ENCODE measurements at regions not wholly inside any gene's neighbourhood (a gene's known extent, or its start where the extent isn't known, plus 50 kb on each side); places are given as distances from the start of the nearest gene placed in this dataset.
"Not testable (repeated sequence)": the region's sequence is repeated elsewhere in the genome, so short reads cannot be mapped to it uniquely, and the experiment has no call there.

DNA sequence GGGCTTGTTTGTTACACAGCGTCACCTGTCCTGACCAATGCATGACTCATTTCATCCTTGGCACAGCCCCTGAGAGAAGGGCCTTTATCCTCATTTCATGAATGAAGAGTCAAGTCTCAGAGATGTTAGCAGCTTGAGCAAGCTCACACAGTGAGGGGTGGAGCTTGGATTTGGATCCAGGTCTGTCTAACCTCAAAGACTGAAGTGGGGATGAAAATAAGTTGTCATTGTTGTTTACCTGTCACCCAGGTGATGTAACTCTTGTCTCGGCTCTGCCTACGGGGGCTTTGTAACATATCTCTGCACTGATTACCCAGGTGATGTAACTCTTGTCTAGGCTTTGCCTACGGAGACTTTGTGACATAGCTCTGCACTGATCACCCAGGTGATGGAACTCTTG, 4218.2 kb upstream of the OR11H1 start:
- H4K20me1 ChIP-seq (replicated peaks in 1 of 2; ENCODE audit: control insufficient read depth in 1 of 2, insufficient read depth in 2 of 2, low read length in 2 of 2); H3K23ac ChIP-seq (ENCODE audit: insufficient read length); H4K5ac ChIP-seq (ENCODE audit: insufficient read length, low read depth, low read length); H3K14ac ChIP-seq (ENCODE audit: insufficient read length); H2BK20ac ChIP-seq (ENCODE audit: low read length); H4K91ac ChIP-seq (replicated peaks; ENCODE audit: insufficient read length, low read length); DNase-seq (ENCODE audit: low read depth in 1 of 2, low spot score in 2 of 2); H3K27me3 ChIP-seq (replicated peaks in 1 of 4; ENCODE audit: control insufficient read depth in 3 of 4, extremely low read depth in 1 of 4, insufficient read depth in 3 of 4, low read length in 3 of 4); H2BK12ac ChIP-seq (ENCODE audit: low read depth, low read length); H2AK5ac ChIP-seq (ENCODE audit: low read depth, low read length); POLR2A ChIA-PET (ENCODE audit: partially characterized antibody); H3K23me2 ChIP-seq (ENCODE audit: low read depth, low read length); H3K56ac ChIP-seq (replicated peaks; ENCODE audit: insufficient read length, low read depth, low read length); H2AFZ ChIP-seq (ENCODE audit: low read length); H3K36me3 ChIP-seq (ENCODE audit: control insufficient read depth in 2 of 4, insufficient read depth in 4 of 4, low read length in 3 of 4); CTCF ChIA-PET (ENCODE audit: partially characterized antibody); H3K4ac ChIP-seq (replicated peaks; ENCODE audit: insufficient read length, low read depth, low read length); H3K18ac ChIP-seq (ENCODE audit: extremely low read depth, low read length); H3K4me3 ChIP-seq (ENCODE audit: extremely low read depth in 1 of 4, insufficient read depth in 2 of 4, low read depth in 3 of 4, low read length in 4 of 4); FAIRE-seq; H3K4me1 ChIP-seq (replicated peaks in 1 of 4; ENCODE audit: control insufficient read depth in 3 of 4, insufficient read depth in 4 of 4, low read length in 3 of 4); H3K4me2 ChIP-seq (ENCODE audit: insufficient read depth in 1 of 2, low read depth in 2 of 2, low read length in 2 of 2); H4K8ac ChIP-seq (ENCODE audit: extremely low read depth, insufficient read depth, low read length); H3K79me2 ChIP-seq (ENCODE audit: control insufficient read depth in 1 of 2, insufficient read depth in 2 of 2, low read length in 2 of 2); H3K9ac ChIP-seq (replicated peaks in 1 of 4; ENCODE audit: extremely low read depth in 1 of 4, low read depth in 3 of 4, low read length in 3 of 4); H3K27ac ChIP-seq (ENCODE audit: low read depth, low read length); H2BK15ac ChIP-seq (ENCODE audit: low read length); H3K79me1 ChIP-seq (ENCODE audit: low read depth, low read length); H2BK120ac ChIP-seq (replicated peaks; ENCODE audit: low read depth, low read length); H2BK5ac ChIP-seq (ENCODE audit: low read depth, low read length): not testable (repeated sequence)
- WGBS, 2 experiments (ENCODE audit: extremely low coverage in 1 of 2, insufficient coverage in 1 of 2, insufficient read length in 1 of 2, insufficient replicate concordance in 2 of 2, low coverage in 1 of 2, low lambda C conversion rate in 2 of 2, missing lambda C conversion rate in 1 of 2), result 62% methylated on average over 4 of the region's 4 CpGs; no CpG with 5 or more reads in 1 of the 2 experiments
- H3K9me3 ChIP-seq (ENCODE audit: insufficient read depth in 2 of 2, low read depth in 1 of 2, low read length in 1 of 2), result peaks cover 64 to 77% of the 10 kb centered on the region in 2 experiments

DNA sequence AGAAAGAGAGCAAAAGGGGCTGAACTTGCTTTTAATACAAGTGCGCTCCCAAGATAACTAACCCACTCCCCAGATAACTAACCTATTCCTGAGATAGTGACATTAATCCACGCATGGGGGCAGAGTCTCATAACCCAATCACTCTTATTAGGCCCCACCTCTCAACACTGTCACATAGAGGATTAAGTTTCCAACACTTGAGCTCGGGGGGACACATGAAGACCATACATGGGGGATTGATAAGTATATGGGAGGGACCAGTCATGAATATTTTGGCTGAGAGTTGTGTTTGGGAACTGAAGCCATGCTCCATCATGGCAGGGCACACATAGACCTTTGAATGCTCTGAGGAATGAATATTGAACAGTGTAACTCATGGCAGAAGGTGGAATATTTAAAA, 4217.3 kb upstream of the OR11H1 start:
- H4K91ac ChIP-seq (replicated peaks; ENCODE audit: insufficient read length, low read length); H3K14ac ChIP-seq (ENCODE audit: insufficient read length); H4K8ac ChIP-seq (ENCODE audit: extremely low read depth, insufficient read depth, low read length); H4K20me1 ChIP-seq (replicated peaks in 1 of 2; ENCODE audit: control insufficient read depth in 1 of 2, insufficient read depth in 2 of 2, low read length in 2 of 2); H3K36me3 ChIP-seq (ENCODE audit: control insufficient read depth in 2 of 4, insufficient read depth in 4 of 4, low read length in 3 of 4); H3K4ac ChIP-seq (replicated peaks; ENCODE audit: insufficient read length, low read depth, low read length); H3K4me1 ChIP-seq (replicated peaks in 1 of 4; ENCODE audit: control insufficient read depth in 3 of 4, insufficient read depth in 4 of 4, low read length in 3 of 4); H2AK5ac ChIP-seq (ENCODE audit: low read depth, low read length); H3K18ac ChIP-seq (ENCODE audit: extremely low read depth, low read length); H3K9ac ChIP-seq (replicated peaks in 1 of 4; ENCODE audit: extremely low read depth in 1 of 4, low read depth in 3 of 4, low read length in 3 of 4); H3K4me2 ChIP-seq (ENCODE audit: insufficient read depth in 1 of 2, low read depth in 2 of 2, low read length in 2 of 2); H3K79me2 ChIP-seq (ENCODE audit: control insufficient read depth in 1 of 2, insufficient read depth in 2 of 2, low read length in 2 of 2); POLR2A ChIA-PET (ENCODE audit: partially characterized antibody); H3K56ac ChIP-seq (replicated peaks; ENCODE audit: insufficient read length, low read depth, low read length); H4K5ac ChIP-seq (ENCODE audit: insufficient read length, low read depth, low read length); H2BK120ac ChIP-seq (replicated peaks; ENCODE audit: low read depth, low read length); H2BK15ac ChIP-seq (ENCODE audit: low read length); H2BK12ac ChIP-seq (ENCODE audit: low read depth, low read length); H2BK20ac ChIP-seq (ENCODE audit: low read length); H3K79me1 ChIP-seq (ENCODE audit: low read depth, low read length); H3K23me2 ChIP-seq (ENCODE audit: low read depth, low read length); H2BK5ac ChIP-seq (ENCODE audit: low read depth, low read length); H3K4me3 ChIP-seq (ENCODE audit: extremely low read depth in 1 of 4, insufficient read depth in 2 of 4, low read depth in 3 of 4, low read length in 4 of 4); H3K27me3 ChIP-seq (replicated peaks in 1 of 4; ENCODE audit: control insufficient read depth in 3 of 4, extremely low read depth in 1 of 4, insufficient read depth in 3 of 4, low read length in 3 of 4); H3K23ac ChIP-seq (ENCODE audit: insufficient read length); H3K27ac ChIP-seq (ENCODE audit: low read depth, low read length); DNase-seq (ENCODE audit: low read depth in 1 of 2, low spot score in 2 of 2); H2AFZ ChIP-seq (ENCODE audit: low read length); FAIRE-seq; CTCF ChIA-PET (ENCODE audit: partially characterized antibody): not testable (repeated sequence)
- WGBS, 2 experiments (ENCODE audit: extremely low coverage in 1 of 2, insufficient coverage in 1 of 2, insufficient read length in 1 of 2, insufficient replicate concordance in 2 of 2, low coverage in 1 of 2, low lambda C conversion rate in 2 of 2, missing lambda C conversion rate in 1 of 2), result 61% methylated on average over 3 of the region's 3 CpGs; no CpG with 5 or more reads in 1 of the 2 experiments
- H3K9me3 ChIP-seq (ENCODE audit: insufficient read depth in 2 of 2, low read depth in 1 of 2, low read length in 1 of 2), result peaks cover 58 to 75% of the 10 kb centered on the region in 2 experiments
